ENCODE measurements at regions not wholly inside any gene's neighbourhood (a gene's known extent, or its start where the extent isn't known, plus 50 kb on each side); places are given as distances from the start of the nearest gene placed in this dataset.

DNA sequence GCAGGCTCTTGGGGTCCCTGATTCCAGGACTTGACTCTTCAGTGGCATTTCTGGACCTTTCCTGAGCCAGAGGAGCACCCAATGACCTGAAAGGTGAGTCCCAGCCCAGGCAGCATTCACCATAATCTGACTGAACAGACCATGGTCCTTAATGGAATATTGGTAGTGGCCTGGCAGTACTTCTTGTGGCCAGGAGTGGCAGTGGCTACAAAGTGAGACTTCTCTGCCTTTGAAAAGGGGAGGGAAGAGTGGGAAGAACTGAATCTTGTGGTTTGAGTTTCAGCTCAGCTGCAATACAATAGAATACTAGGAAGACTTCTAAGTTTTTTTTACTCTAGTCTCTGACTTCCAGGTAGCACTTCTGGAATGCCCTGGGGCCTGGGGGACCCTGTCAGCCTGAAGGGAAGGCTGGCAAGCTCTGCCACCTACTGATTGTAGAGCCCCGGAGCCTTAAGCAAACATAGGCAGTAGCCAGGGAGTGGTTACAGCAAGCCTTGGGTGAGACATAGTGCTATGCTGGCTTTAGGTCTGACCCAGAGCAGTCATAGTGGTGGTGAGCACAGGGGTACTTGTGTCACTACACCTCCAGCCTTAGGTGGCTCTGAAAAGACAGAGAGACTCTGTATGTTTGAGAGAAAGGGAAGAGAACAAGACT is 674.2 kb upstream of the MANEA start:
- TF ChIP-seq, protein P1, sequence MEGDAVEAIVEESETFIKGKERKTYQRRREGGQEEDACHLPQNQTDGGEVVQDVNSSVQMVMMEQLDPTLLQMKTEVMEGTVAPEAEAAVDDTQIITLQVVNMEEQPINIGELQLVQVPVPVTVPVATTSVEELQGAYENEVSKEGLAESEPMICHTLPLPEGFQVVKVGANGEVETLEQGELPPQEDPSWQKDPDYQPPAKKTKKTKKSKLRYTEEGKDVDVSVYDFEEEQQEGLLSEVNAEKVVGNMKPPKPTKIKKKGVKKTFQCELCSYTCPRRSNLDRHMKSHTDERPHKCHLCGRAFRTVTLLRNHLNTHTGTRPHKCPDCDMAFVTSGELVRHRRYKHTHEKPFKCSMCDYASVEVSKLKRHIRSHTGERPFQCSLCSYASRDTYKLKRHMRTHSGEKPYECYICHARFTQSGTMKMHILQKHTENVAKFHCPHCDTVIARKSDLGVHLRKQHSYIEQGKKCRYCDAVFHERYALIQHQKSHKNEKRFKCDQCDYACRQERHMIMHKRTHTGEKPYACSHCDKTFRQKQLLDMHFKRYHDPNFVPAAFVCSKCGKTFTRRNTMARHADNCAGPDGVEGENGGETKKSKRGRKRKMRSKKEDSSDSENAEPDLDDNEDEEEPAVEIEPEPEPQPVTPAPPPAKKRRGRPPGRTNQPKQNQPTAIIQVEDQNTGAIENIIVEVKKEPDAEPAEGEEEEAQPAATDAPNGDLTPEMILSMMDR (IDR thresholded peaks at IDR 0.05) = peak; percentile 30
- TF ChIP-seq EZH2phosphoT487 (IDR thresholded peaks at IDR 0.05) = no peak

All from neural progenitor cell (in vitro differentiated cells).